Activated T-cell treated with anti-CD3 and anti-CD28 coated beads for 1 hour (primary cell): ENCODE measurements at regions not wholly inside any gene's neighbourhood (a gene's known extent, or its start where the extent isn't known, plus 50 kb on each side); places are given as distances from the start of the nearest gene placed in this dataset.

Source experiments
- DNase-seq: peaks from one replicate; pipeline ENCODE4 v3.0.0-alpha.2; 2020; ENCODE audit warnings: low read depth

- DNase-seq, result no peak
Observed at GRCh38 chr15:69659454-69660050, 206.9 kb downstream of the RPLP1 start.

- DNase-seq, result no peak
Observed at GRCh38 chr15:69660114-69660513, 207.5 kb downstream of the RPLP1 start.

DNA sequence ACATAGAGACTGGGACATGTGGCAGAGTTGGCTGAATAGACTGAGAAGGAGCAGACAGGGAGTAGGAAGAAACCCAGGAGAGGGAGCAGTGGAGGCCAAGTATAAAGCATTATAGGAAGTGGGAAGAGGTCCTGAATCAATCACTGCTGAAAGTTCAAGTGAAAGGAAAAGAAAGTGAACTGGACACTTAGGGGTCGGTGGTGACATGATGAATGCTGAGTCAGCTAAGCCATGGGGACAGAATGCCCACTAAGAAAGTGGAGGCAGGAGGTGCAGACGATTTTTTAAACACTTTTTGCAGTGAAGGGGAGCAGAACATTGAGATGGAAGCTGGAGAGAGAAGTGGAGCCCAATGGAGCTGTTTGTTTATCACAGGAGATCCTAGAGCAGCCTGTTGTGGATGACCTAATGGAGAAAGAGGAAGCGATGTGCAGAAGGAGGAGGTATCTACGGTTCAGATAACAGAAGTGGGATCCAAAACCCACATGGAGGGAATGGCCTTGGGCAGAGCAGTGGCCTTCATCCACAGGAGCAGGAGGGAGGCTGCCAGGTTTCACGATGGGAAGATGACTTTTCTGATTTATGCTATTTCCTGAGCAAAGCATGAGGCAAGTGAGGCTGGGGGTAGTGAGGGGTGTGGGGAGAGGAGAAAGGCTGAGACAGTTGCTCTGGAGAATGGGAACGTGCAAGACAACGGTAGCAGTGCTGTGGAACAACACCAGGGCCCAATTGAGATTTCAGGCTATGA, 208.2 kb downstream of the RPLP1 start:
- no peak for DNase-seq

DNA sequence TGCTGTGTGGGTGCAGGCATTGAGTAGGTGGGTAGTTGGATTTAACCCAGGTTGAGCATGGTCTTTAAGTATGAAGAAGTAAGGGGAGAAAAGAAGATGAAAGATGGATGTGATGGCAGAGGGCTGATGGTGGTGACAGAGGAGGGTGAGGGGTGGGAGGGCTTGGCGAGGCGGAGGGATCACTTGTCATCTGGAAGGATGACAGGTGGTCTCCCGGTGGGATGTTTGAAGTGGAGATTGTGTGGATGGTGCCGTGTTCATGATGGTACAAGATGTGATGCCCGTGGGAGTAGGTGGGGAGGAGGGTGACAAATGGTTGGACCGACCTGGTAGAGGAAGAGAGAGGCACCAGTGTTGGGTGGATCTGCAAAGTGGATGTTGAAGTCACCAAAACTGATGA, 208.8 kb downstream of the RPLP1 start:
- DNase-seq, result no peak

DNA sequence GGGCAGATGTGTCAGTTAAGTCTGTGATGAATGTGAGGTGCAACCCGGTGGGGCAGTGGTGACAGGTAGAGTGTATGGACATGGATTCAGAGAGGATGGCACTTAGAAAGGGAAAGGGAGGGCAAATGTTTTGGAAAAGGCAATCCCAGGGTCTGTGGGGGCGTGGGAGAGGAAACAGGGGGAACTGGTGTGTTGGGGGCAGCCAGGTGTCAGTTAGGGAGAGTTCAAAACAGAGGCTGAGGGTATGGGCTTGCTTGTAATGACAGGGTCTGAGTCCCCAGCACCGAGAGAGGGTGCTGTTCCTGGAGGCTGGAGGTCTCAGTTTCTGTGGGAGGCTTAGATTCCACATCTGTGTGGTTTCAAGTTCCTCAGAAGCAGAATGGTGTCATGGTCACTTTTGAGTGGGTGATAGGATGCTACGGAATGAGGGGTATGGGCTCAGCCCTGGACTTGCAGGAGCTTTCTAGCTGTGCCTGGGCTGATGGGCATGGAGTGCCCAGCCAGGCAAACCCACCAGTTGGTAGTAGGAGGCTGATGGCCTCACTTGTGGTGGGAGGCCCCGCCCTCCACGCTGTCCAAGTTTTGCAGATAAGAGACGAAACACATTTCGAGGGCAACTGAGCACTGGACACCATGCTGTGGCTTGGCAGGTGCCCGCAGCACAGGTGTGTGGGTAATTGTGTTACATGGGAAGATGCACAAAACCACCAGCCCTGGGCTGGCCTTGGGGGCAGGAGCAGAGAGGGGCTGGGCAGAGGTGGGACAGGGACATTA, 209.4 kb downstream of the RPLP1 start:
- no peak for DNase-seq

GRCh38 chr15:69662645-69663000, 210.0 kb downstream of the RPLP1 start:
- no peak for DNase-seq

DNA sequence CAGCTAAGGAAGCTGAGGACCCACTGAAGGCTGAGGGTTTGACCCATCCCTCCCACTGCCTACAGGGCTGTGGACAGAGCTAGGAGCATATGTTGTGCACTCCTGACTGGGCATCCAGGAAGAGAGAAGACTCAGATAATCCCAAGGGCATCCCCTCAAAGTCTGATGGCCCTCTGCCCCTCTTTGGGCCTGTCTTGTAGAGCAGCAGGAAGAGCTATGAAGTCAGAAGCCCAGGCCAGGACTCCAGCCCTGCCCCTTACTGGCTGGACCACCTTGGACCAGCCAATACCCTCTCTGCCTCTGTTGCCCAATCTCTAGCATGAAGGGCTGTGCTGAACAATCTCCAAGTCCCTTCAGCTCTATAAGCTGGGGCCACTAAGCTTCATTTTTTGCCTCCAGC, 210.8 kb downstream of the RPLP1 start:
- DNase-seq, result no peak

GRCh38 chr15:69663982-69664381, 211.4 kb downstream of the RPLP1 start:
- no peak for DNase-seq

DNA sequence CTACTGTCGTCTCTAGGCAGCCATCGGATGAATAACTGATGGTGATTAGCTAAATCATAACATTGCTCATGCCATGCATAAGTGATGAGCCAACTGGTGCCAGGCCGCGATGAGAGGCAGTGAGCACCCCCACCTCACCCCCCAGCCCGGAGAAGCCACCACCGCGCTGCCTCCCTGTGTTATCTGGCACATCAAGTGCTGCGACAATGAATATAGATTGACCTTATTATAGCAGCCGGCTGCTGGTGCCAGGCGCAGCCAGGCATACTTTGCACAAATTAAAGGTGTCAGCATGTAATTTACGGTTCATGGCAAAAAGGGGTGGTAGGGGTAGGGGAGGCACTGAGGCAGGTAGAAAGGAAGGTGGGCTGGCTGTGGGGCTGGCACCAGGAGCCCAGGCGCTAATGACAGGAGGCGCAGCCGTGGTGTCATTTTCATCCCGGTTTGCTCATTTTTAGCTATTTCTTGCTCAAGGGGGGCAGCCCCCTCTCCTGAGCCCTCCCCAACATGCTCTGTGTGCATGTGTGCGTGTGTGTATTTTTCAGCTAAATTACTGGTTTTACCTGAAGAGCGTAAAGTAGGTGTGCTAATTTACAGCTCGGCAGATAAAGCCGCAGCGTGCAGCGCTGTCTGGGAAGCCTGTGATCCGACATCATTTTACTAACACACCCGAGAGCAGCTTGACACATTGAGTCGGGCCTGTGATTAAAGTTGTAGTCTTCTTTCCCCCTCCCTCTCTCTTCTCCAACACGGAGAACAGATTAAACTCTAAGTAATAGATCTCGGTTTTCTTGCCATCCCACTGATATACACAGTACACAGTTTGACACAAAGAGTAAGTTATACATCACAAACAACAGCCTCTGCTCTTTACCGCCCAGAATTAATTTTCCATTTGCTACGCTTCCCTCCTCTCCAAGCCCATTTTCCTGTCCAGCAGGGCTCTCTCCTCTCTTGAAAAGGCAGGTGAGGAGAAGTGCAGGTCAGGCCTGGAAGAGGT, 212.3 kb downstream of the RPLP1 start:
- DNase-seq, result no peak

DNA sequence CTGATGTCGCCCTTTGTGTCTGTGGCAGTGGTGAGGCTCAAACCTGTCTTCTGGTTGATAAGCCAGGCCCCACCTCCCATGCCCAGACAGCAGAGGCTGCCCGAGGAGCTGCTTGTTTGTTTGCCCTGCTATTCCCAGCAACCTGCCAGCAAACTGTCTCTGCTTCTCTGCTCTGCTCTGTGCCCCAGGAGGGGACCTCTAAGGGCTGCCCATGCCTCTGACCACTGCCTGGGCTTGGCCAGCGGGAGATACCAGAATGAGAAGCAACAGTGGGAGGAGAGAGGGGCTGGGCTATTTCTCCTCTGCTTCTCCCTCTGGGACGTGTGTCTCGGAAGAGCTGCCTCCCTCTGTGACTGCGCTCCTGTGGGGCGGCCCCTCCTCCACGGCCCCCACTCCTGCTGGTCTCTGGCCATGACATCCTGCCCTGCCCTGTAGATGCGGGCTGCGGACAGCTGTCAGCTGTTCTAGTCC, 213.1 kb downstream of the RPLP1 start:
- DNase-seq, result no peak

- no peak for DNase-seq
Observed at GRCh38 chr15:69666441-69666882, 213.8 kb downstream of the RPLP1 start.

DNA sequence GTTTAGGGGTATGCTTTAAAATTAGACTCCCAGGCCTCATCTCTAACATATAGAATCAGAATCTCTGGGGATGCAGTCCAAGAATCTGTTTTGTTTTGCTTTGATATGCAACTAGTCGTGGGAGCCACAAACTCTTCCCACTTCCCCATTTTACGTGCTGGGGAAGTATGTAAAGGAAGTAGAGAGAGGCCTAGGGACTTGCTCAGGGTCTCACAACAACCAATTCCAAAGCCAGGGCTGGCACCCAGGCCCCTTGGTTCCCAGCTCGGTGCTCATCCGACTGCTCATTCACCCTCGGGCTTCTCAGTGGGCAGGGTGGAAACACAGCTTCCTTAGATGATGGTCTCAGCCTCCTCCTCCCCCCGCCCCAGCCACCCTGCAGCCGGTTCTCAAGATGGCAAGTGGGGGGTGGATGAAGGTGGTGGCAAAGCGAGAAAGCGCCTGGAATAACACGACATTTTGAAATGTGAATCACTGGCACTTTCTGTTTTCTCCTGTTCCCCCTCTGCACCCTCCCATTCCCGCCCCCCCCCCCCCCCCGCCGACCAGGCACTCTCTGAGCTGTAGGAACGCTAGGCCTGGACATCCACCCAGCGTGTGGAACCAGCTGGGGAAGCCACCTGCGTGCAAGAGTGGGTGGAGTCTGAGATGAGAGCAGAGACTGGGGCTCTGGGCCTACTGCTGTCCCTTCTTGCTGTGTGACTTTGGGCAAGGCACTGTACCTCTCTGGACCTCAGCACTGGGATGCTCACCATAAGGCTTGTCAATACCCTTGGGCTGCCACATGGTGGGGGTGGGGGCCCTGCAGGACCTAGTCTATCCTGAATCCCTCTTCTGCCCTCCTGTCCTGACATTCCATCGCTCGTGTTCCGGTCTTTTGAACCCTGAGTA, 214.5 kb downstream of the RPLP1 start:
- no peak for DNase-seq

DNA sequence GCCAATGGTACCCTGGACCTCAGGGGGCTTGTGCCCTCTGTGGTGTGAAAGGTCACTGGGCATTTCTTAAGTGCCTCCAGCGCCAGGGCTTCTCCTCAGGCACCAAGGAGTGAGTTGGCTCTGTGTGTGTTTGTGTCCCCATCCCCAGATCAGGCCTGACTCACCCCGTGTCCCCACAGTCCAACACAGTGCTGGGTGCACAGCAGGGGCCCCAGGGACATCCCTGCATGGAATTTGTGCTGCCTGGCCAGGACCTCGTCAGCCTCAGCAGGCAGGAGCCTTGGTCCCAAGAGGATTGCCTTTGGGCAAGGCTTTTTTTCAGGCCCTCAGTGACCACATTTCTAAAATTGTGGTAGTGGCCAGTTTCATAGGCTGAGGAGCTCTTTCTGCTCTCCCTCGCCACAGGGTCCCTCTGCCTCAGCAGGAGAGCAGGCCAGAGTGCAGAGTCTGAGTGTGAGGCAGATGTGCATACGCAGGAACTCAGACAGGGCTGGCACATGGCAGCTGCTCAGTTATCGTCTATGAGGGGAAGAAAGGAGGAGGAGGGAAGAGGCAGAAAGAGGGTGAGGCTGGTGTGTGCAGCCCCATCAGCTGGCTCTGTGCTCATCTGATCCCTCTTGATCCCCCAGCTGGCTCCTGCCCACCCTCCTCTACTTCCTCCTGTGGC, 215.6 kb downstream of the RPLP1 start:
- no peak for DNase-seq

- no peak for DNase-seq
Observed at GRCh38 chr15:69668963-69669362, 216.3 kb downstream of the RPLP1 start.

GRCh38 chr15:69669446-69669845, 216.8 kb downstream of the RPLP1 start:
- DNase-seq, result no peak

DNA sequence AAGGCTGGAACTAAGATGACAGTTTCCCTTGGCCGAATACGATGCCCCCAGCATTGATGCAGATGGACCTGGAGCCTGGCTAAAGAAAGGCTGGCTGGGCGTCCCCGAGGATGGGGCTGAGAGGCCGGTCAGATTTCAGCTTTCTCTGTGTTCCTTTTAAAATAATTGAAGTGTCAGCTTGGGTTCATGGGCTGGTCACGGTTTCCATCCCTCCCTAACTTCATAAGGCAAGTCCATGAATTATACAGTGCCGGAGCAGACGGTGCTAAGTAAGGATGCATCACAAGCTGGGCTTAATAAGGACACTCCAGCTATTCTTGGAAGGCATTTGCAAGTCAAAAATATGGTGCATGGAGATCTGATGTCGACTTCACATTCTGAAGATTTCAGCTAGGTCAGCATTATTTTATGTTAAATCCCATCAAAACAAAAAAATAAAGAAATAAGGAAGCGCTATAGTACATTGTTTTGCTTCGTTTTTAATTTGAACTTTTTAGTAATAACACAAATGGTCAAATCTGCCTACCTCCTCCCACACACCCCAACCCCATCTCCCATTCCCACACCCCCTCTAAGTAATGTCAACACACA, 220.8 kb downstream of the RPLP1 start:
- no peak for DNase-seq

DNA sequence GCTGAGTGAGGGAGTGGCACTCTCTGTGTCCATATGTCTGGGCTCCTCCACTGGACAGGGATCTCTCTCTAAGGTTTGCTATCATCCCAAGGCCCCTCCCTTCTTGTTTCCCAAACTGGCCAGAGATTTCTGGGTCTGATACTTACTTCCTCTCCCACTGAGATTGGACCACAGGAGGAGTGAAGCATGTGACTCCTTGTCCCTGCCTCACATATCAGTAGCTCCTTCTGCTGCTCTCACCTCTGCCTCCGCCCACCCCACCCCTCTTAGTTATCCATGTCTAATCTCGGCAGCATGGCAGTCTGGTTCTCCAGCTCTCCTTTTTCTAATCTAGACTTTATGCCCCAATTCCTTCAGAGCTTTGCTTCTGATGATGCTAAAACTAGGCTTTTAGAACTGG, 223.1 kb downstream of the RPLP1 start:
- DNase-seq, result no peak

DNA sequence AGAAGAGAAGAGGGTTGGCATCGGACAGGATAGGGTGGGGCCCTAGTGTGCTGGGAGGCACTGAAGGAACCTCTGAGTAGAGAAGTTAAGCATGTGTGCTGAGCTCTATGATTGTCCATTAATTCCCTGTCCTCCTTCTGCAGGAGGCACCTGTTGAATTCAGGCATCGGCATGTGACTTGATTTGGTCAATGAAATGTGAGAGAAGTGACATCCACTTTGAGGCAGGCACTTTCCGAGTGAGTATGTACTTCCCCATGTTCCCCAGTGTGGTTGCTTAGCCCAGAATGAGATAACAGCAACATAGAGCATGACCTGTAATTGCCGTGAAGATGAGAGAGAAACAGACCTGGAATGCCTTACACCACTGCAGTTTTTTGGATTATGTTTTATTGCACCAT, 224.8 kb downstream of the RPLP1 start:
- no peak for DNase-seq

- no peak for DNase-seq
Observed at GRCh38 chr15:69679623-69680228, 227.1 kb downstream of the RPLP1 start.
